ENCODE measurements at regions not wholly inside any gene's neighbourhood (a gene's known extent, or its start where the extent isn't known, plus 50 kb on each side); places are given as distances from the start of the nearest gene placed in this dataset.
A peak's percentile ranks its signal among the peaks of the same experiment; 100 is the strongest.

- no peak for DNase-seq
Measured at GRCh38 chr12:92574911-92575570, 127.7 kb upstream of the PLEKHG7 start.

GRCh38 chr12:92574051-92574783 lies 128.6 kb upstream of the PLEKHG7 start:
- peak; percentile 26 for DNase-seq

- no peak for DNase-seq
Measured at GRCh38 chr12:92573104-92573503, 129.7 kb upstream of the PLEKHG7 start.

- no peak for DNase-seq
Measured at GRCh38 chr12:92571844-92572543, 130.8 kb upstream of the PLEKHG7 start.

- DNase-seq, result no peak
Measured at GRCh38 chr12:92571169-92571568, 131.6 kb upstream of the PLEKHG7 start.

- DNase-seq, result peak; percentile 82
Measured at GRCh38 chr12:92570056-92570753, 132.6 kb upstream of the PLEKHG7 start.

- DNase-seq, result no peak
Measured at GRCh38 chr12:92568691-92569090, 134.1 kb upstream of the PLEKHG7 start.

- no peak for DNase-seq
Measured at GRCh38 chr12:92566448-92567019, 136.3 kb upstream of the PLEKHG7 start.

GRCh38 chr12:92563819-92564218 lies 139.0 kb upstream of the PLEKHG7 start:
- DNase-seq, result no peak

GRCh38 chr12:92562063-92562734 lies 140.6 kb upstream of the PLEKHG7 start:
- no peak for DNase-seq

- DNase-seq, result peak; percentile 92
Measured at GRCh38 chr12:92561543-92561899, 141.3 kb upstream of the PLEKHG7 start.

GRCh38 chr12:92560713-92561542 lies 141.9 kb upstream of the PLEKHG7 start:
- DNase-seq, result no peak

GRCh38 chr12:92558806-92559205 lies 144.0 kb upstream of the PLEKHG7 start:
- no peak for DNase-seq

GRCh38 chr12:92558215-92558773 lies 144.5 kb upstream of the PLEKHG7 start:
- DNase-seq, result no peak

- DNase-seq, result no peak
Measured at GRCh38 chr12:92557422-92557724, 145.4 kb upstream of the PLEKHG7 start.

- DNase-seq, result no peak
Measured at GRCh38 chr12:92556637-92557421, 146.0 kb upstream of the PLEKHG7 start.

- no peak for DNase-seq
Measured at GRCh38 chr12:92556141-92556540, 146.6 kb upstream of the PLEKHG7 start.

GRCh38 chr12:92554158-92555073 lies 148.4 kb upstream of the PLEKHG7 start:
- no peak for DNase-seq

GRCh38 chr12:92553389-92553788 lies 149.4 kb upstream of the PLEKHG7 start:
- no peak for DNase-seq

All from NCI-H2029 (cell line).